ENCODE measurements at regions not wholly inside any gene's neighbourhood (a gene's known extent, or its start where the extent isn't known, plus 50 kb on each side); places are given as distances from the start of the nearest gene placed in this dataset.

DNA sequence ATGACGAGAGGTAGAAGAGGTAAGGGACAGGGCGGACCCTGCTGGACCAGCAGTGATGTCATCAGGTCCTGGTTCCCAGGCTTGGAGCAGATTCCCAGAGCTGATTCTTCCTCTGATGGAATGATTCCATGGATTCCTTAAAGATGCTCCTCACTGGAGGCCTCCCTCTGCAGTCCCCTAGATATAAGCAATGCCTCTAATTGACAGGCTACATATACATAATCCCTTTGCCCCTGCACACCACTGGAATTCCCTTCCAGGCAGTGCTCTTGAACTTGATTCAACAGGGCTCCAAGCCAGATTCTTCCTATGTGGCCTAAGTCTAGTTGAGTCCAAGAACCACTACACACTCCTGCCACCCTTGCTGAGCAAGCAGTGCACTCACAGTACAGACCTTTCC, 52.3 kb upstream of the L3MBTL3 start:
- ChIA-PET POLR2A (ENCODE audit: unreplicated experiment) (no interaction called here), CTCF (interaction anchor here (1.3 kb wide), 1 partner anchor 9 kb away, joined by 5 read pairs; no protein-coding TSS in a partner anchor)
- peak; percentile 55 for DNase-seq
- peak overlapping the region in 1 of 2 experiments; percentile 8; a peak in 1 of 4 replicates for H4K8ac ChIP-seq (ENCODE audit: low read depth in 2 of 2, low read length in 2 of 2)
- peak overlapping the region; percentile 83; the same call in 1 of the 2 replicates for H2AK5ac ChIP-seq (ENCODE audit: low read depth, low read length)
- H3K18ac ChIP-seq (ENCODE audit: low read depth, low read length) = peak overlapping the region; percentile 70; the same call in 1 of the 2 replicates
- no TSS peak for BruUV-seq (replicated peaks)
- 0 out of 3 replicates have a peak overlapping the region, but pooled peaks have one; percentile 49 for H2BK15ac ChIP-seq (ENCODE audit: low read depth, low read length)
- dilution Hi-C loops (cut with HindIII; ENCODE audit: low sequenced_read_pairs, unreplicated experiment) = no loop called here
- H3K4ac ChIP-seq (ENCODE audit: low read depth, low read length) = peak overlapping the region; percentile 71
- H3K36me3 ChIP-seq (ENCODE audit: control insufficient read depth, insufficient read depth, low read length) = no peaks in the 10 kb centered on the region
- H4K20me1 ChIP-seq (ENCODE audit: insufficient read depth, low read length) = no peaks in the 10 kb centered on the region
- H3K14ac ChIP-seq (replicated peaks; ENCODE audit: low read depth, low read length) = peak overlapping the region; percentile 81
- H3K9me3 ChIP-seq (ENCODE audit: control insufficient read depth, insufficient read depth, low read length) = no peaks in the 10 kb centered on the region
- H2BK20ac ChIP-seq (ENCODE audit: low read depth, low read length) = peak overlapping the region; percentile 31
- ATAC-seq (ENCODE audit: low read depth) = peak; percentile 65
- H2AFZ ChIP-seq (replicated peaks; ENCODE audit: low read length, poor library complexity) = peak overlapping the region; percentile 58
- H2AK9ac ChIP-seq (replicated peaks; ENCODE audit: low read depth, low read length, poor library complexity) = peak overlapping the region; percentile 44
- H2BK120ac ChIP-seq (ENCODE audit: low read depth, low read length) = peak overlapping the region; percentile 64
- peaks cover 10% of the 10 kb centered on the region; the same call in 1 of the 2 replicates for H3K9me1 ChIP-seq (ENCODE audit: insufficient read depth, low read length)
- TF ChIP-seq POLR2A (IDR thresholded peaks at IDR 0.05; ENCODE audit: low read depth, low read length) (no peak), MXI1 (IDR thresholded peaks at IDR 0.05; ENCODE audit: borderline replicate concordance, low read depth, low read length) (no peak), CHD1 (IDR thresholded peaks at IDR 0.05; ENCODE audit: low read depth, low read length) (no peak), MAFK (IDR thresholded peaks at IDR 0.05; ENCODE audit: low read depth, low read length) (no peak), RFX5 (IDR thresholded peaks at IDR 0.05; ENCODE audit: low read depth, low read length) (no peak), BHLHE40 (IDR thresholded peaks at IDR 0.05; ENCODE audit: low read depth, low read length) (no peak), MAZ (IDR thresholded peaks at IDR 0.05; ENCODE audit: borderline replicate concordance, low read depth, low read length) (no peak), RAD21 (IDR thresholded peaks at IDR 0.05; ENCODE audit: low read length) (no peak), FOS (IDR thresholded peaks at IDR 0.05; ENCODE audit: low read depth, low read length) (no peak), NFE2L2 (IDR thresholded peaks at IDR 0.05; ENCODE audit: low read depth, low read length) (no peak), CEBPB (IDR thresholded peaks at IDR 0.05; ENCODE audit: low read depth, low read length) (no peak)
- TF ChIP-seq, protein P1, sequence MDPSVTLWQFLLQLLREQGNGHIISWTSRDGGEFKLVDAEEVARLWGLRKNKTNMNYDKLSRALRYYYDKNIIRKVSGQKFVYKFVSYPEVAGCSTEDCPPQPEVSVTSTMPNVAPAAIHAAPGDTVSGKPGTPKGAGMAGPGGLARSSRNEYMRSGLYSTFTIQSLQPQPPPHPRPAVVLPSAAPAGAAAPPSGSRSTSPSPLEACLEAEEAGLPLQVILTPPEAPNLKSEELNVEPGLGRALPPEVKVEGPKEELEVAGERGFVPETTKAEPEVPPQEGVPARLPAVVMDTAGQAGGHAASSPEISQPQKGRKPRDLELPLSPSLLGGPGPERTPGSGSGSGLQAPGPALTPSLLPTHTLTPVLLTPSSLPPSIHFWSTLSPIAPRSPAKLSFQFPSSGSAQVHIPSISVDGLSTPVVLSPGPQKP (IDR thresholded peaks at IDR 0.05; ENCODE audit: borderline replicate concordance, low read depth, low read length) = no peak
- TF ChIP-seq, protein P2, sequence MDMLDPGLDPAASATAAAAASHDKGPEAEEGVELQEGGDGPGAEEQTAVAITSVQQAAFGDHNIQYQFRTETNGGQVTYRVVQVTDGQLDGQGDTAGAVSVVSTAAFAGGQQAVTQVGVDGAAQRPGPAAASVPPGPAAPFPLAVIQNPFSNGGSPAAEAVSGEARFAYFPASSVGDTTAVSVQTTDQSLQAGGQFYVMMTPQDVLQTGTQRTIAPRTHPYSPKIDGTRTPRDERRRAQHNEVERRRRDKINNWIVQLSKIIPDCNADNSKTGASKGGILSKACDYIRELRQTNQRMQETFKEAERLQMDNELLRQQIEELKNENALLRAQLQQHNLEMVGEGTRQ (IDR thresholded peaks at IDR 0.05; ENCODE audit: low read depth, low read length) = no peak
- WGBS, 2 experiments (ENCODE audit: extremely low coverage in 2 of 2, insufficient read length in 1 of 2) = no CpG with 5 or more reads among the region's 2 CpGs
- H3K27me3 ChIP-seq (ENCODE audit: control insufficient read depth, insufficient read depth, low read length) = no peaks in the 10 kb centered on the region
- no peak overlapping the region for H3K4me2 ChIP-seq (ENCODE audit: low read depth, low read length)
- H4K5ac ChIP-seq (ENCODE audit: low read depth, low read length) = no peak overlapping the region
- no peaks in the 10 kb centered on the region for H3K79me1 ChIP-seq (ENCODE audit: low read depth in 1 of 2, low read length in 2 of 2)
- no peak overlapping the region for H3K27ac ChIP-seq (ENCODE audit: insufficient read depth, low read length)
- peaks cover 11% of the 10 kb centered on the region for H3K4me1 ChIP-seq (ENCODE audit: control insufficient read depth, insufficient read depth, low read length)
- intact Hi-C loops (cut with micrococcal nuclease) = no loop called here
- peak overlapping the region; percentile 5 for H2BK5ac ChIP-seq (ENCODE audit: low read depth, low read length, poor library complexity, severe bottlenecking)
- H3K56ac ChIP-seq (ENCODE audit: extremely low read depth, insufficient read depth, low read length) = peak overlapping the region; percentile 31; the same call in 1 of the 2 replicates
- H3K4me3 ChIP-seq (ENCODE audit: insufficient read depth, low read depth, low read length) = no peak overlapping the region
- peak overlapping the region; percentile 24; the same call in 1 of the 2 replicates for H3K23ac ChIP-seq (ENCODE audit: low read depth, low read length)
- H3K9ac ChIP-seq (ENCODE audit: low read depth, low read length) = no peak overlapping the region
- in situ Hi-C loops (cut with MboI; ENCODE audit: low sequenced_read_pairs) = no loop called here
- peak overlapping the region; percentile 80 for H4K91ac ChIP-seq (ENCODE audit: insufficient read depth, low read depth, low read length)

All from IMR-90 (cell line).